ENCODE measurements at regions not wholly inside any gene's neighbourhood (a gene's known extent, or its start where the extent isn't known, plus 50 kb on each side); places are given as distances from the start of the nearest gene placed in this dataset.
"Not testable (repeated sequence)": the region's sequence is repeated elsewhere in the genome, so short reads cannot be mapped to it uniquely, and the experiment has no call there.

- DNase-seq: no peak
These were observed 89.8 kb downstream of the RHOU start for GRCh38 chr1:228825041-228825440.

DNA sequence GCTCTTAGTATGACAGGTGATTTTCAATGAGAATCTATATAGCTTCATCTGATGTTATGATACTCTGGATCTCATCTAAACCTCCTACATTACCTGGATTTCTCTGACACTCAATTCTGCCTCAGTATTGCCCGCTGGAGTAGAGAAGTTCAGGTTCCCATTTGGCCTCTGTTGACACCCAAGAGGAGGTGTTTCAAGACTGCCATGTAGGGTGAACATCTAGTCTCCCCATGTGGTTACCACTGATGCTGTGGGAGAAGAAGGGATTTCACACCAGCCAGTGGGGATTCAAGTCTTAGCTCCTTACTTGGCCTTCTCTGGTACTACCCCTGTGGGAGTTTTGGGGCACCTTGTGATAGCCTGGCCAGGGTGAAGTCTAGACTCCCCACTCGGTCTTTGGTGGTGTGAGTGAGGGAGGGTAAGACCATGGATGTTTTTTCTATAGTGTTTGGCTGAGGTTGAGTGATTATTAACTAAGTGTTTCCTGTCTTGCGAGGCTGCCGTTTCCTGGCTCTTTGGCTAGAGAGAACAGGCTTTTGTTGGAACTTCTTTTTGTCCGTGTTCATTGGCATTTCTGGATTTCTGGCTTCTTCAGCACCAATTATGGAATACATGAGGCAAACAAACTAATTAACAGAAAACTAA, 90.7 kb downstream of the RHOU start:
- DNase-seq: no peak

DNA sequence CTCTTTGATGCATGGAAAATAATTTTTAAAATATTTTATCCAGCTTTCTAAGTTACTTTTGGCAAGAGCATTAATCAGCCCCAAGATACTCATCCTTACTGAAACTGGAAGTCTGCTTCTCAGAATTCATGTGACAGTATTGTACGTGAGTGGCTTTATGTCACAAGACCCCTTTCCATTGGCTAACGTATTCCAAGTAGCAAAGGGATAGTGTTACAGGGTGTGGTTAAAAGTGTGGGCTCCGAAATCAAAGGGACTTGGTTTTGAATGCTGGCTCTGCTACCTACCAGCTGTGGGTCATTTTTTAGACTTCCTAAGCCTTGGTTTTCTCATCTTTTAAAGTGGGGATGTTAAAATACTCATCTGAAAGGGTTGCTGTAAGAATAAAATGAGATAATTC, 91.7 kb downstream of the RHOU start:
- no peak for DNase-seq

DNA sequence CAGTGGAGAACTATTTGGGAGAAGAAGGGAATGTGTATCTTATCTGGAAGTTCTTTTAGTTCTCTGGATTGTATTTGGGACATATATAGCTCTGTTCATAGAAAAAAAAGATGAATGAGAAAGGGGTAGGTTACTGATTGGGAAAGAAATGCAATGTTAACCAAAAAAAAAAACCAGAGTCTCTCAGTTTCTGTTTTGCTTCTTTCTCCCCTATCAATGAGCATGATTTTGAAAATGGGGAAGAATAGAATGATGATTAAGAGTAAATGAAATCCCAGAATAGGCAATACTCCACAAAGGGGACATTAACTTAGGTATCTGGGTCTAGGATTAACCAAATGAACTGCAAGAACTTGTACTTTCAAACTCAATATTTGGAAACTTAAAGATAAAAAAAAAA, 92.9 kb downstream of the RHOU start:
- DNase-seq: no peak

DNA sequence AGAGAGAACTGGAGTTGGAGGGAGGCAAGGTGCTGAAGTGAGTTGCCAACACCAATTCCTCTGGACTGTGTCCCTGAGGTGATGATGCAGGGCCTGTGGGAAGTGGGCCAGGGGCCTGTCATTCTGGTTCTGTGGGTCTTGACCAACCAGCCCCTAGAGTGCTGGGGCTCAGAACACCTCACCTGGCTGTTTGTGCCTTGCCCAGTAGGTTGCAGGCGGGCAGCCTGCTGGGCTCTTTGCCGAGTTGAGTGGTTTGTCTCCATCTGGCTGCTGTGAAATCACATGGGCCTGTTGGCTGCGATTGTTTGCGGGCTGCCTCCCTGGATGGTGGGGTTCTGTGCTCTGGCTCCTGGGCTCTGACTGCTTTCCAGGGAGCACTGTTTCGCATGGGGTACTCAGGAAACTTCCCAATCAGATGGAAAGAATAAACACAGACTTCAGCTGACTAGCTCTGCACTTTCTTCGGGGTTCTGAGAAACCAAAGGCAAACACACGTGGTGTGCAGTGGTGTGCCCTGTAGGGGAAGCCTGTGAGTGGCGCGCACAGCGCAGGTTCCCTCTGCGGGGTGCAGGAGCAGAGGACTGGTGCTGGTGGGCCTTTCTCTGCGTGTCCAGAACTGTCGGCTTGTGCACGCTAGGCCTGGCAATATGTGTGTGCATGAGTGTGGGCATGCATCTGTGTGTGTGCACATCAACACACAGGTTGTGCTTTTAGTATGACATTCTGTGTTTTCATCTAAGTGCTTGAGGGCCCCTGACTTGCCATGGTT, 95.1 kb downstream of the RHOU start:
- DNase-seq: no peak

DNA sequence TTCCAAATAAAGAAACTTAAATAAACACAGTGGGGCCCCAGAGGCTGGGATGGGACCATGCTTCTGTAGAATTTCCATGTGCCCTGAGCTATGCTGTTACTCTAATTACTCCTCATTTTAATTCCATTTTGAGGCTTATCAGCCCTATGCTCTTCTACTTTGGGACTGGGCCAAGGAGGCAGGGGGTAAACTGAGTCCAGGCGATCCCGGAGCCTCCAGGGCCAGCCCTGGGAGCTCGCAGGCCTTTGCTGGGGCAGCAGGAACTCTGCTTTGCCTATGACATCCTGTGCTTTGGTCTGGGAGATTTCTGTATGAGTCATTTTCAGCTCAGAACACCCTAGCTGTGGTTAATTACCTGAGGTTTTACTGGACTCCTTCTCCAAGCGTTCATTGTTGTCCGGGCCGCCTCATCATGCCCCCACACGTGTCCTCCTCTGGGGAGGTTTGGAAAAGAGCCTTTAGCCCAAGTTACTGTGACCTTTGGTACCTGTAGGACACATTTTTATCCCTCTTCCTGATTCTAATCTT, 95.7 kb downstream of the RHOU start:
- DNase-seq: no peak

DNA sequence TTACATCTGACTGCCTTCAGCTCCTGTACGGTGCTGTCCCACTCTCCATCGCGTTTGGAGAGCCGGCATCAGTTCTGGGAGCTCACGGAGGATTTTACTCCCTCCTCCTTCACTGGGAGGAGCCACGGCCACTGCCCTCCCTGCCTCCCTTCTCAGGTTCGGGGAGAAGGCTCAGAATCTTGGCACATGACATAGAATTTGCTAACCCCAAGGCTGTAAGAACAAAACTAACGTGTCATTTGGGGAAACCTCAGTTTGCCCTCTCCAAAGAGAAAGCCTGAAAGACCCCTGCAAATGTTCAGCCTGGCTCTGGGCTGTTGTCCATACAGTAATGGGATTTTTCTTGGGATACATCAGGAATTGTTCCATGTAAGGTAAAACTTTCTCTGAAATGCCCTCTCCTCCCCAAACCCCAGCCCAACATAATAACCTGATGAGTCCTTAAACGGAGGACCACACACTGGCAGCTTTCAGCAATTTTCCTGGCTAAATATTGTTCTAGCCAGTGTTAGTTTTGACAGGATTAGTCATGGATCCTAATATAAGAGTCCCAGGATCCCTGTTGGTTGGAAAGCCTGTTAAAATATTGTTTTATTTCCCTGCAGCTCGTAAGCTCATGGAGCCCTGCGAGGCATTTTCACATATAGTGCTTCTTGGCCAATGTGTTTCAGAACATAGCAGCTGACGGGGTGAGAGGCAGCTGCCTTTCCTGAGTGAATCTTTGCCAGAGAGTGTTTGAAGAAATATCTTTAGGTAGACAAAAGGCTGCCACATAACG, 98.8 kb downstream of the RHOU start:
- DNase-seq: no peak

DNA sequence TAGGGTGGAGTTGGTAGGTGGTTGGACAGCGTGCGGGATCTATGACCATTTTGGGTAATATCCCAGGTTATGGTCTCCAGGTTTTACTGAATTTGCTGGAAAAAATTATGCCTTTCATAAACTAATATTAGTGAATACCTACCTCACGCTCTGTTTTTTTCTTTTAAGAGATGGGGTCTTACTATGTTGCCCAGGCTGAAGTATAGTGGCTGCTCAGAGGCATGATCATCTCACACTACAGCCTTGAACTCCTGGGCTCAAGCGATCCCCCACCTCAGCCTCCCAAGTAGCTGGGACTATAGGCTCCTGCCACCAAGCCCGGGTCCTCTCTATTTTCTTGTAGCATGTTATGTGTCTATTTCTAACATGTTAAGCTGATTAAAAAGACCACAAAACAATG, 100.2 kb downstream of the RHOU start:
- no peak for DNase-seq

DNA sequence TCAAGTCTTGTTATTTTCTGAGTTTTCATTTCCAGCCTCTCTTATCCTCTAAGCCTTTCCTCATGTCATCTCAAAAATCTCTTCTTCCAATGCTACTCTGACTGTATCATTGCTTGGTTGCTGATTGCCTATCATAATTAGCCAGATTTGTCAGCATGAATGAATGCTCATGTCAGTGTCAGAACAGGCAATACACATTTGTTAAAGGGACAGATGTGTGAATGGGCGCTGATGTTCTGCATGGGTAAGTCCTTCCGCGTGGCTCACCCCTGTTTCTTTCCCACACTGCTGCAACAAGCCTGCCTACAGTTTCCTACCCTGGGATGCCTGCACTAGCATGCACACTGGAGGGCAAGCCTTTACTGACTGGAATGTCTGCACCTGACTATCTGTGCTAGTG, 100.6 kb downstream of the RHOU start:
- DNase-seq: no peak

GRCh38 chr1:228836427-228836826, 101.1 kb downstream of the RHOU start:
- no peak for DNase-seq

GRCh38 chr1:228837032-228837431, 101.8 kb downstream of the RHOU start:
- DNase-seq: no peak

GRCh38 chr1:228837817-228838716, 102.8 kb downstream of the RHOU start:
- no peak for DNase-seq

DNA sequence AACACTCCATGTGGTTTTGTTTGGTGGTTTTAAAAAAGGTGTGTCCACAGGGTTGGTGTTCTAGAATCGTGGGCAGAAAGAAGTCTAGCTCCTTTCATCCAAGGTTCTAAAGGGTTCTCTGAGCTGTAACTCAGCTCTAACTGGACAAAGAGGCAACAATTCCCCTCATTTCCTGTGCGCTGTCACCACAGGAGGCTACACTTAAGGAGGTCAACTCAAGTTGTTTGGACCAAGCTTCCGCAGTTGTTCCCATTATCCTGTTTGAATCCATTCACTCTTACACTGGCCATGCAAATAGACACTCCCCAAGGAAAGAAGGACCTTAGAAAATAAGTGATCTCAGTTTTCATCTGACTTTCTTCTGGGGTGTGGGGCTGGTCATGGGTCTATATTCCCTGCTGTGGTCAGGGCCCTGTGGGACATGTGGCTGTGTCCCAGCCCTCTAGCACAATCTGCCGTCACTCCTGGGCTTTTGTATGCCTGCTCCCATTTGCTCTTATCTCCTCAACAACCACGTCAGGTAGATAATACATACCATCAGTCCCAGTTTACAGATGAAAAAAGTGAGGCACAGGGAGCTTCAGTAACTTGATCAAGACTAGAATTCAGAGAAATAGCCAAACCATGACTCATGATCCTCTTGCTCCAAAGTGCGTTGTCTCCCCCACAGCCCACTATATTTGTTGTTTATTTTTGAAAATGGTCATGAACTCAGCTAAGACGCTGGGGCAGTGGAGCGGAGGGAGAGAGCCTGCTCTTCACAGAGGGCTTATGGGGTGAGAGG, 103.6 kb downstream of the RHOU start:
- no peak for DNase-seq

GRCh38 chr1:228839656-228840055, 104.4 kb downstream of the RHOU start:
- DNase-seq: no peak

DNA sequence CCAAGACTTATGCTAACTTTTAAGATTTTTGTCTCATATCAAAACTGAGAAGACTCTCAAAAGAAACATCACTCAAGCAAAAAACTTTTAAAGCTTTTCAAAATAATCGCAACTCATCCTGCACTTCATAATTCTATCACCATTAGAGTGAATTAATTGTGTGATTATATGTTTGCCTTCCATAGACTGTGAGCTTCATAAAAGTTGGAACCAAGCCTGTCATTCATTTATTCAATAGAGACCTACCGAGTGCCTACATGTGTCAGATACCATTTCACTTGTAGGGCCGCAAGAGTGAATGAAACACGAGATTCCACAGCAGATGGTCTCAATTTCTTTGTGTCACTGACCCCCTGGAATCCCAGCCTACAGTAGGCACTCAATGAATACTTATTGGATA, 106.4 kb downstream of the RHOU start:
- no peak for DNase-seq

DNA sequence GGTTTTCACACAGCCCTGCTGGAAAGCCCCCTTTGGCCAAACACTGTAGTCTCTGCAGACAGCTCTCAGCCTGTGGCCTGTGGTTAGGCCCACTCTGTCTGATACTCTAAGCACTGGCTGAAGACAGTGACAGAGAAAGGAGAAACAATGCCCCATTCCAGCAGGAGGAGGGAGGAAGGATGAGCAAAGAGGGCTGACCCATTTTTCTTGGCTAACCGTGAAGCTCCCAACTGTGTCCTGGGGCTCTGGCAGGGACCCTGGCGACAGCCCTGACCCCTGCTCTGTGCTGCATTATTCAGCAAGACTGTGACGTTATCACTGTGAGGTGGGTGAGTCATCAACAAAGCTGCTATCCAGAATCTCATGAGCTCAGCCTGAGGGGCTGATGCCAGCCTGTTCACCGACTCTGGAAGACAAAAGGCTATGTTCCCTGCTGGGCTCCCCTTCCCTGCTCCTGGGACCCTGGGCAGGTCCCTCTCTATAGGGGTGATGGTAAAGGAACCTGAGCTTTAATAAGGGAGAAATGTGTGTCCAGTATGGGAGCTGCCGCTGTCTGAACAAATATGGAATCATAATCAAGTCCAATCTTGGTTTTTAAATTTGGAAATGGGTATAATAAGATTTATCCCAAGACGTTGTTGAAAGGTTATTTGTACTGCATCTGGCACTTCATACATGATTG, 107.0 kb downstream of the RHOU start:
- no peak for DNase-seq

- no peak for DNase-seq
These were observed 109.8 kb downstream of the RHOU start for GRCh38 chr1:228845101-228845500.

GRCh38 chr1:228846952-228847351, 111.7 kb downstream of the RHOU start:
- no peak for DNase-seq

GRCh38 chr1:228847451-228847850, 112.2 kb downstream of the RHOU start:
- not testable (repeated sequence) for DNase-seq

- no peak for DNase-seq
These were observed 113.1 kb downstream of the RHOU start for GRCh38 chr1:228848406-228848805.

GRCh38 chr1:228849011-228849541, 113.8 kb downstream of the RHOU start:
- no peak for DNase-seq
